OCI-LY7 (cell line): ENCODE measurements at regions not wholly inside any gene's neighbourhood (a gene's known extent, or its start where the extent isn't known, plus 50 kb on each side); places are given as distances from the start of the nearest gene placed in this dataset.

Experiments used
- BruUV-seq: library from RNA; stranded (reverse); fragments of 400-500 nt; replicated peaks from 2 replicates; lab custom pipeline; 2021; lab: Mats Ljungman, UMichigan
- CTCF ChIA-PET: fragments of 300-600 bp; sonication (Branson Sonifier 250); formaldehyde crosslinking; loops from one replicate; lab custom pipeline; 2022; ENCODE audit warnings: antibody characterized with exemption; ENCODE audit not compliant: unreplicated experiment; lab: Charles Lee
- POLR2A ChIA-PET: fragments of 300-600 bp; sonication (Branson Sonifier 250); formaldehyde crosslinking; loops from one replicate; lab custom pipeline; 2022; ENCODE audit warnings: antibody characterized with exemption; lab: Charles Lee
- DNase-seq: peaks from one replicate; pipeline ENCODE4 v3.0.0-alpha.2; 2015; ENCODE audit warnings: low spot score
- H2AFZ ChIP-seq: fragments of 200-600 bp; sonication (generic), shearing (Covaris generic); 2 replicates; pipeline ENCODE4 v1.6.1; 2014; ENCODE audit warnings: mild to moderate bottlenecking, antibody characterized with exemption, low read length, moderate library complexity
- H3K27ac ChIP-seq: fragments of 200-600 bp; sonication (generic); 2 replicates; pipeline ENCODE4 v1.5.1; 2014; ENCODE audit warnings: mixed run types, low read depth, mild to moderate bottlenecking, moderate library complexity, low read length, inconsistent platforms; ENCODE audit not compliant: poor library complexity, severe bottlenecking
- H3K36me3 ChIP-seq: fragments of 200-600 bp; sonication (generic); 2 replicates; pipeline ENCODE4 v1.6.1; 2014; ENCODE audit warnings: mild to moderate bottlenecking, antibody characterized with exemption, low read length, moderate library complexity, mixed read lengths; ENCODE audit not compliant: insufficient read depth
- H3K4me1 ChIP-seq: fragments of 200-600 bp; sonication (generic); 2 replicates; pipeline ENCODE4 v1.5.1; 2014; ENCODE audit warnings: mild to moderate bottlenecking, low read length; ENCODE audit not compliant: insufficient read depth, poor library complexity, severe bottlenecking
- H3K4me2 ChIP-seq: fragments of 200-600 bp; sonication (generic); 2 replicates; pipeline ENCODE4 v1.6.1; 2014; ENCODE audit warnings: mild to moderate bottlenecking, low read length
- H3K4me3 ChIP-seq: fragments of 200-600 bp; sonication (generic); 2 replicates; pipeline ENCODE4 v1.5.1; 2014; ENCODE audit warnings: mild to moderate bottlenecking, low read depth, low read length; ENCODE audit not compliant: poor library complexity, severe bottlenecking
- H3K79me2 ChIP-seq: fragments of 200-600 bp; sonication (generic); 2 replicates; pipeline ENCODE4 v1.6.1; 2016; ENCODE audit warnings: low read depth, mild to moderate bottlenecking, low read length, moderate library complexity, mixed read lengths; ENCODE audit not compliant: insufficient read depth
- H3K9me2 ChIP-seq: fragments of 200-600 bp; sonication (generic); 2 replicates; pipeline ENCODE4 v1.6.1; 2016; ENCODE audit warnings: mild to moderate bottlenecking, low read length, mixed read lengths; ENCODE audit not compliant: insufficient read depth
- H3K9me3 ChIP-seq: fragments of 200-600 bp; sonication (generic); 2 replicates; pipeline ENCODE4 v1.6.1; 2014; ENCODE audit warnings: mild to moderate bottlenecking, mixed run types, low read length, mixed read lengths
- H4K20me1 ChIP-seq: fragments of 200-600 bp; sonication (generic); 2 replicates; pipeline ENCODE4 v1.6.1; 2014; ENCODE audit warnings: mild to moderate bottlenecking, antibody characterized with exemption, low read length, moderate library complexity, mixed read lengths; ENCODE audit not compliant: insufficient read depth
- CTCF ChIP-seq: fragments of 200-600 bp; sonication (generic); conservative IDR thresholded peaks from 2 replicates; pipeline ENCODE4 v1.5.1; 2014; ENCODE audit warnings: mild to moderate bottlenecking, antibody characterized with exemption, low read length, moderate library complexity, mixed read lengths
- EZH2phosphoT487 ChIP-seq: fragments of 200-600 bp; sonication (generic); IDR thresholded peaks from 2 replicates; pipeline ENCODE4 v1.6.1; 2018; ENCODE audit warnings: low read depth, borderline replicate concordance, mild to moderate bottlenecking, mixed run types, antibody characterized with exemption, low read length, moderate library complexity, mixed read lengths
- intact Hi-C: fragments of 100-400 bp; cut with micrococcal nuclease; formaldehyde crosslinking; loops from one replicate; pipeline ENCODE4 v1.10.0; 2022; ENCODE audit not compliant: unreplicated experiment

- Histone ChIP-seq H3K27ac (no peak overlapping the region), H3K79me2 (no peaks in the 10 kb centered on the region), H3K4me2 (no peak overlapping the region), H4K20me1 (no peaks in the 10 kb centered on the region), H3K36me3 (no peaks in the 10 kb centered on the region), H2AFZ (no peak overlapping the region), H3K4me3 (no peak overlapping the region), H3K9me2 (no peaks in the 10 kb centered on the region), H3K4me1 (no peaks in the 10 kb centered on the region), H3K9me3 (no peaks in the 10 kb centered on the region)
- DNase-seq: no peak
- CTCF ChIA-PET: no interaction called here
- intact Hi-C loops: no loop called here
- BruUV-seq: no TSS peak
- TF ChIP-seq EZH2phosphoT487: no peak
- TF ChIP-seq CTCF: no peak
- POLR2A ChIA-PET: interaction anchor here (0.6 kb wide), 1 partner anchor 181 kb away, joined by 5 read pairs; no protein-coding TSS in a partner anchor
Measured at GRCh38 chr5:122584411-122585300, 190.2 kb upstream of the SNX2 start.

GRCh38 chr5:122585371-122585770 lies 189.5 kb upstream of the SNX2 start:
- Histone ChIP-seq H3K4me2 (no peak overlapping the region), H2AFZ (no peak overlapping the region), H3K4me1 (no peaks in the 10 kb centered on the region), H3K9me3 (no peaks in the 10 kb centered on the region), H3K4me3 (no peak overlapping the region), H3K9me2 (no peaks in the 10 kb centered on the region), H3K36me3 (no peaks in the 10 kb centered on the region), H4K20me1 (no peaks in the 10 kb centered on the region), H3K27ac (no peak overlapping the region), H3K79me2 (no peaks in the 10 kb centered on the region)
- no peak for DNase-seq
- intact Hi-C loops: no loop called here
- no TSS peak for BruUV-seq
- TF ChIP-seq EZH2phosphoT487: no peak
- TF ChIP-seq CTCF: no peak
- POLR2A ChIA-PET: interaction anchor here (0.6 kb wide), 2 partner anchors 167 to 180 kb away, joined by 3 to 5 read pairs; no protein-coding TSS in a partner anchor
- CTCF ChIA-PET: no interaction called here

GRCh38 chr5:122586351-122586750 lies 188.5 kb upstream of the SNX2 start:
- DNase-seq: no peak
- no peaks in the 10 kb centered on the region for H3K9me3 ChIP-seq

More at GRCh38 chr5:122586351-122586750, 188.5 kb upstream of the SNX2 start:
- intact Hi-C loops: no loop called here
- TF ChIP-seq CTCF (no peak), EZH2phosphoT487 (no peak)
- no TSS peak for BruUV-seq
- Histone ChIP-seq H3K4me1 (no peaks in the 10 kb centered on the region), H3K79me2 (no peaks in the 10 kb centered on the region), H3K27ac (no peak overlapping the region), H3K36me3 (no peaks in the 10 kb centered on the region), H2AFZ (no peak overlapping the region), H4K20me1 (no peaks in the 10 kb centered on the region), H3K4me3 (no peak overlapping the region), H3K9me2 (no peaks in the 10 kb centered on the region), H3K4me2 (no peak overlapping the region)
- ChIA-PET POLR2A (no interaction called here), CTCF (no interaction called here)
